ENCODE measurements at regions not wholly inside any gene's neighbourhood (a gene's known extent, or its start where the extent isn't known, plus 50 kb on each side); places are given as distances from the start of the nearest gene placed in this dataset.

DNA sequence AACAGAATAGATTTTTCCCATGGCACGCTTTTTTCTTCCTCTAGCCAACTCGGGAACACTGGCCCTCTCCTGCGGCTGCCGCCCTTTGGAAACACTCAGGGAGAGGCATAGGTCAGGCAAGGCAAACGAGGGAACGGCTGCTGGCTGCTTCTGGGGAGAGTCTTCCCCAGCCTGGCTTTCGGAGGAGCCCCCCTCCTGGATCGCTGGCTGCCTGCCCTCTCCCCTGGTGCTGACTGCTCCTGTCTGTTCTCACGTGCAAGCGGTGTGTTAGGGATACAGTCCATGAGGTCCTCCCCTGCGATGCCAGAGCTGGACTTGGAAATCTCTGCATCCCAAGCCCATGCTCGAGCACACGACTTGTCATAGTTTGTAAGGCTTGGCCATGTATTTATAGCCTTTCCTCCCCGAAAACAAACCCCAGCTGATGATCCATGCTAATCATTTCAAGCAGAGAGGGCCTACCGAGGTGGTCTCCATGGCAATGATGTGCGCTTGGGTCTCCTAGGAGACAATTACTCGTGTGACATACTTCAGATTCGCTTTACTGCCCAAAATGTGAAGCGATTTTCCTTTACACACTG is 315.6 kb upstream of the ATP10A start:
- no peak for DNase-seq

DNA sequence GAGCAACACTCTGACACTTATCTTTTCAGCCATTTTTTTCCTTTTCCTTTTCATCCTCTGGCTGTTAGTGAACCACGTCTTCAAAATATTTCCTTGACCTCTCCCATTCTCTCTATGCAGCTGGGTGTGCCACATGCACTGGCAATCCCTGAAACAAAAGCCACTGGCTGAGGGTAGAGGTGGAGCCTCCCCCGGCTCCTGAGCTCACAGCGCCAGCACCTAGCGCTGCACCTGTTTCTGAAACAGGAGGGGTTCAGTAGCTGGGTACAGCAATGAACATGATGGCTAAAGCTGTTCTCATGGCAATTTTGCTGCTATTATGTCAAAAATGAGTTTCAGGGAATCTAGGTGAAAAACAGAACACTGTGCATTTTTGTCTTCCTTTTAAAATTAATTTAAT is 314.7 kb upstream of the ATP10A start:
- DNase-seq: no peak

DNA sequence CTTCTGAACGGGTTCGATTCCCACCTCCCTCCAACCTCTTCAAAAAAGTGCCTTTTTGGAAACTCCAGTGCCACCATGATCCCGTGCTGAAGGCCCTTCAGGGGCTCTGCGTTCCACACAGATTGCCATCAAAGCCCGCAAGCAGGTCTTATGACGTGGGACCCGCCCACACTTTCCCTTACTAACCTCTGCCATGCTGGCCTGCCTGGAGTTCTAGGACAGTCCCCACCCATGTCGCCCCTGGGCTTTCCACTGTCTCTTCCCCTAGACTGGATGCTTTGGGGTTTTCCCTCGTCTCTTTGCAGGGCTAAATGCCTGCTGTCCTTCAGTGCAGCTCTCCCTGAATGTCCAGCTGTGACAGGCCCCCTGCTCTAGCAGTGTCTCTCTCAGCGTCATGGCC is 313.7 kb upstream of the ATP10A start:
- DNase-seq: no peak

DNA sequence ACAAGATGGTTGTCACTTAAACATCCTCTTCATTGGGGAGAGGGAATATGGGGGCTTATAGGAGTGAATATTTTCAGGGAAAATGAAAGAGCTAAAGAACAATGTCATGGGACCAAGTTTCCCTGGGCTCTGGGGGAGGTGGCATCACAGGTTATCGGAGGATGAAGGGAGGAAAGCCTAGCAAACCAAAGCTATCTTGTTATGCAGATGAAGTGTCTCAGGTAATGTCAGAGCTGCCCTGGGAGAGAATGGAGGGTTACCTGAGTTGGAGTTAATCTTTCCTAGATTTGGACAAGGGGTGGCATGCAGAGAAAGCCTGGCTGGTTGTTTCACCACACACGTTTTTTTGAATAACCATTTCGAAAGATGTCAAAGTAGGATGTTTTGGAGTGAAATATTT is 308.1 kb upstream of the ATP10A start:
- DNase-seq: no peak

DNA sequence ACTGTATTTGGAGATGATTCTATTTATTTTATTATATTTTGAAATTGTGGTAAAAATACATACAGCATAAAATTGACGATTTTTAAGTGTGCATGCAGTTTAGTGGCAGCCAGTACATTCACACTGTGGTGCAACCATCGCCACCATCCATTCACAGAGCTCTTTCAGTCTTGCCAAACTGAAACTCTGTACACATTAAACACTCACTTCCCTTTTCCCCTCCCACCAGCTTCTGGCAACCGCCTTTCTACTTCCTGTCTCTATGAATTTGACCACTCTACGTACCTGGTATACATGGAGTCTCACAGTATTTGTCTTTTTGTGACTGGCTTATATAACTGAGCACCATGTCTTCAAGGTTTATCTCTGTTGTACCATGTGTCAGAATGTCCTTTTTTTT is 303.3 kb upstream of the ATP10A start:
- DNase-seq: no peak

DNA sequence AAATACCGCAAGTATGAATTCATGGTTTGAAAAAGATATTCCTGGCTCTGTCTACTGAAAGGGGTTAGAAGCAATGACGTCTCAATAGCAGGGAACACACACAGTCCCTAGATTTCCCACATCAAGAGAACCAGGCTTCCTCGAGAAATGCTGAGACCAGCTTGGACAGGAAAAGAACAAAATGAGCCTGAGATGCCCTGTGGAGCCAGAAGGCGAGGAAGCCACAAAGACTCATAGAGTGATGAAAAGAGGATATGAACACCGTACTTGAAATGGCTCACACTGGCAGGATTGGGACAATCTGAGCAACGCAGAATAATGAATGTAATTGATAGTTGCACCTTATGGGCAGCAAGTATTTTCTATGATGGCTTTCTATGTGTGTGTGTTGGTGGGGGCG is 302.4 kb upstream of the ATP10A start:
- no peak for DNase-seq

DNA sequence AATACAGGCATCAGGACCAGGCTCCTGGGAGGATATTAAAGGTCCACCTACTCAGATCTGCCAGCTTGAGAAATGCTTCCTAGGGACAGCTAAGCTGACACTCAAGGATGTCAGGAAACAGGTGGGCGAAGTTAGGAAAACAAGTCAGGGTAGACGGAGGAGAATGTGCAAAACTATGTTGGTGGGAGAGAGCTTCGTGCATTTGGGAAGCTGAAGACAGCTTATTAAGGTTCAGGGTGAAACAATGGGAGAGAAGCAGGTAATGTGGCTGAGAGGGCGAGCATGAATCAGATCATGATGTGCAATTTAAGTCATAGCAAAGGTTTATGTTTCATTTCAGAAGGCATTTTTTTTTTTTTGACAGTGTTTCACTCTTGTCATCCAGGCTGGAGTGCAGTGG is 297.2 kb upstream of the ATP10A start:
- DNase-seq: no peak

DNA sequence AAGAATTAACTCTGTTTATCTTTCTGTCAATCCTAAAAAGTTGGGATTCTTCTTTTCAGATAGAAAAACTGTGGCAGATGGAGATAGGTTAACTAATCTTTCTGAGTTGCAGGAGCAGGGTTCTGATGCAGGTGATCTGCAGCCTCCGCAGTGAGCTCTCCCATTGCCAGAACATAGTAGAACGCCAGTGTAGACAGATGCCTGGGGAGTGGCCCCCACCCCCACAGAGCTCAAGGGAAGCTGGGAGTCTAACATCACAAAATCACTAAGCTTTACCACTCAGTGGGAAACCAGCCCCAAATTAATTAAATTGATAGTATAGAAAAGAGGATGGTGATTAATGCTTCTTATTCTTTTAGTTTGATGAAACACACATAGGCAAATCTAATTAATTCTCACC is 295.0 kb upstream of the ATP10A start:
- DNase-seq: no peak

DNA sequence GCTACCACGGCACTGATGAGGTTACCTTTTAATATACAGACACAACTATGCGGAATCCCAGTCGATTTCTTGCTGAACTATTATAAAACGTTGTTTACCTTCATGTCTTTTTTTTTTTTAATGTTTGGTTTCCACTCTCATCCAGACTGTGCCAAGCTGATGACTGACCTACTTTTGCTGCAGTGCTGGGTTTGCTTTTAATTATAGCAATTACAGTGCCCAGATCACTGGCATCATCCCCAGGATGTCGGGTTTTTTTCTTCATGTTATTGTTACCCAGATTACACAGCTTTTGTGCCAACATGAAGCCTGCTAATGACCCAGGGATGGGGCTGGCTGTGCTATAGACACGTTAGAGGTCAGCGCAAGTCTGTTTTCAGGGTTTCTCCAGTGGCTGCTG is 294.0 kb upstream of the ATP10A start:
- DNase-seq: no peak

DNA sequence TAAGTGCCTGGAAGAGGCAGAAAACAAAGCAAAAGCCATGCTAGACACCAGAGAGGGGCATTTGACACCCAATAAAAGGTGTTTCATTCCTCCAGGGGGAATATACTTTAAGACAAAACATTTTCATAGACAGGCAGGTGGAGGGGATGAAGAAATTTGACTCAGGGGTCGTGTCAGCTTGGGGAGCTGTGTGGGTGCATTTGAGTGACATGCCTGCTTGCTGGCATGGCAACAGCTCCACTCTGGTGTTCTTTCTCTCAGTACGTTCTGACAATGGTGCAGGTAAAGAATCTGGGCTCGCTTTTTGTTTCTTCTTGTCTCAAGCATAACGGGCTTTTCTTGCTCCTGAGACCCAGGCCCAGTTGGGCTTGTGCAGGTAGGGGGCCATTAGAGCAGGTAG is 292.9 kb upstream of the ATP10A start:
- no peak for DNase-seq

DNA sequence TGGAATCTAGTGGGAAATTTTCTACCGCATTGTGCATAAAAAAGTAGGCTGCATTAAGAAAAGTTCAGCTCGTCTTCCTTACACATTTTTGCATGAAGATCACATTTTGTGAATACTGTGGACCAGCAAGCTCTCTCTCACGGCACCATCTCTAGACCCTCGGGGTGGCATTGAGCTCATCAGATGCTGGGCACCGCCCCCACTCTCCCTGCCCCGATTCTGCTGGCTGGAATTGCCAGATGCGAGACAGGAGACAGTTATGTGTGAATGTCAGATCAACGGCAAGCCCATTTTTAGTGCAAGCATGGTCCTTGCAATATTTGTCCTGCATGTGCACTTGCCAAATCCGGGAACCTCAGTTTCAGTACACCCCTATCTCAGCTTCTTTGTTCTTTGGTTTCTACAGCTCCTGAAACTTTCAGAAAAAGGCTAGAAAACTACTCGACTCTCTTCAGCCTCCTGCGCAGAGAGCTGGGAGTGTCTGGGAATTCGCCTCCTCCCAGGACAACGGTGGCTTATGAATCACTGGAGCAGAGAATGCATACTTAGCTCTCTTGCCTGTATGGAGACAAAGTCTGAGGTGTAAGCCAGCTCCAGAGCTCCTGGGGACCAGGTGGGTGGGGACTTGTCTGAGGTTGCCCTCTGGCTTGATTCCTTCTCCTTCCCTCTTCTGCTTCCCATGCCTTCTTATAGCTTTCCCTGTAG is 285.2 kb upstream of the ATP10A start:
- DNase-seq: no peak

DNA sequence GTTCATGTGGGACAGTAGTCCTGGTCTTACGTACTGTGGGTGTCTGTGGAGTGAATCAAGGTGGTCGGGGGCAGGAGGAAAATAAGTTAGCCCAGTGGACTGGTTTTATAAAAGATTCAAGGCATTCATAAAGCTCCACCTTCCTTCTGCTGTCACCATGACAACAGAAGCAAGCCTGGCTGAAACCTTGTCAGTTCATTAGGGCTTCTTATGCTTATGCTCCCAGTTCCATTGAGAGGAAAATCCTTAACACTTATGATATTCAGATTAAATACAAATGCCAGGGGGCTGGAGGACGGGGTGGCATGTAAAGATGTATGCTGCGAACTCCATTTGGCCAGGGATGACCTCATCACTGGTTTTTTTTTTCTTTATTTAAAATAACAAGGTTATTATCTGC is 283.1 kb upstream of the ATP10A start:
- no peak for DNase-seq

DNA sequence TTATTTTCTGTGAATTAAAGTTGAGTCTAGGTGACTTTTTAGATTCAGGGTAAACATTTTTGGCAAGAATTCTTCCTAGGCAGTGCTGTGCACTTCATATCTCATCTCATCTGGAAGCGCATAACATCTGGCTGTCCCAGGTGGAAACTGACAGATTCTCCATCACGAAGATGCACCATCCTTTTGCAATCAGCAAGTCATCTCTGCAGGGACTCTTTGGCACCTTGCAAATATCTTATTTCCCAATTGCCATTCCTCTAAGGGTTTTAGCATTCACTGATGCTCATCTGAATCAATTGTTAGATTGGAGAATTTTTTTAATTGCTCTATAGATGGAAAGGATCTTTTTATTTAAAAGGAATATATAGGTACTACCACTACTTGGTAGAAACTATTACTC is 282.7 kb upstream of the ATP10A start:
- DNase-seq: no peak

DNA sequence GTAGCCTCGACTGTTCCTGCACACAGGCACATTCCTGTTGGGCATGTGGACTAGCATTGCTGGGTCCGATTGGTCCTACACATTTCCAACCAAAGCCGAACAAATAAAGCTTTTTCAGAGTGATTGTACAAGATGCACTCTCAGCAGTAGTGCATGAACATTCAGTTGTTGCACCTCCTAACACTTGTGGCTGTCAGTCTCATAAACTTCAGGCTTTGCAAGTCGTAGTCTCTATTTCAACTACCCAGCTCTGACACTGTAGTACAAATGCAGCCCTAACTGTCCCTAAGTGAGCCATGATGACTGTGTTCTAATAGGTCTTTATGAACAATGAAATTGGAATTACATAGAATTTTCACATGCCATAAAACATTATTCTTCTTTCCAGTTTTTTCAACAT is 281.7 kb upstream of the ATP10A start:
- no peak for DNase-seq

DNA sequence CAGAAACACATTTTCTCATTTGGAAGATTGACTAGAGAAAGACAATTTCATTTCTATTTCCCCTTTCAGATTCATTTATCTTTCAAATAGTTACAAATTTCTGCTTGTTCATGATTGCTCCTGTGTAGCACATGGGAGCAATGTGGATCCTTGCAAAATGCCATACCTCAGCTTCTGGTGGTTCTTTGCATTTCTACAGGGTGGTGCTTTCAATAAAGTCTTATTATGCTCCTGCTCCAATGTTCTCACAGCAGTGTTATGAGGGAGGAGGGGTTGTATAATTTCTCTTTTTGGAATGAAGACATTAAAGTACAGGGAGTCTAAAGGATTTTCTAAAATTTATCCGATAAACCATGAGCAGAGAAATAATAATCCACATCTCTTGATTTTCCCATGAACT is 280.1 kb upstream of the ATP10A start:
- DNase-seq: no peak

DNA sequence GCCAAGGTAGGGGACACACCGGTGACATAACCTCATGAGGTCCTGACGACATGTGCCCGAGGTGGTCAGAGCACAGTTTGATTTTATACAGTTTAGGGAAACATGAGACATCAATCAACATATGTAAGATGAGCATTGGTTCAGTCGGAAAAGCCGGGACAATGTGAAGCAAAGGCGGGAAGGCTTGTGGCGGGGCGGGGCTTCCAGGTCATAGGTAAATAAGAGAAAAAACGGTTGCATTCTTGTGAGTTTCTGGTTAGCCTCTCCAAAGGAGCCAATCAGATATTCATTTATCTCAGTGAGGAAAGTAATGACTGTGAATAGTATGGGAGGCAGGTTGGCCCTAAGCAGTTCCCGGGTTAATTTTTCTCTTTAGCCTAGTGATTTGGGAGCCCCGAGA is 271.7 kb upstream of the ATP10A start:
- no peak for DNase-seq

DNA sequence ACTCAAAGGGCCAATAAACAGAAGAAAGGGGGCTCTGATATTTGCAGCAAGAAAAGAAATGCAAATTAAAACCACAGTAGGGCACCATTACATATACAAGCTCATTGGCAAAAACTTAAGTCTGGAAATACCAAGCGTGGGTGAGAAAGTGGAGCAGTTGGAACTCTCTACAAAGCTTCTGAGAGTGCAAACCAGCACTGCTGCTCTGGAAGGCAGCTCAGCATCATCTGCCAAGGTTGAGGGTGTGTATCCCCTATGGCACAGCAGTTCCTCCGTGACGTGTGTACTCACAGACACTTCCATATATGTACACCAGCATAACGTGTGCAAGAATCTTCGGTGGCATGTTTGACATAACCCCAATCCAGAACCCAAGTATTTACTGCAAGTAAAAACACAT is 271.0 kb upstream of the ATP10A start:
- no peak for DNase-seq

DNA sequence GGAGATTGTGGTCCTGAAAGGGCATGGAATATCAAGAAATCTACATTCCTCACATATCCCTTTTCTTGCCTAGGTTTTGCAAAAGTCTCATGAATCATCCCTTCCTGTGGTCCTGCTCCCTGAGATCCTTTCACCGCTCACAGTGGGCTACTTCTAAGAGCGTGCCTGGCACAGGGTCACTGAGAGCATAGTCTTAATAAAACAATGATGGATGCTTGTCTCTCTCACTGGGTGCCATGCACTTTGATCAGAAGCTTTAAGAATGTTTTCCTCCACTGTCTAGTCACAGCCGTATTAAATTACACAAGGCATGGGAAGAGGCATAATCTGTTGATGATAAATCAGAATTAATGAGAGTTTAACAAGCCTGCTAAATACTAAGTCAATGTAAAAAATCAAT is 269.7 kb upstream of the ATP10A start:
- DNase-seq: no peak

DNA sequence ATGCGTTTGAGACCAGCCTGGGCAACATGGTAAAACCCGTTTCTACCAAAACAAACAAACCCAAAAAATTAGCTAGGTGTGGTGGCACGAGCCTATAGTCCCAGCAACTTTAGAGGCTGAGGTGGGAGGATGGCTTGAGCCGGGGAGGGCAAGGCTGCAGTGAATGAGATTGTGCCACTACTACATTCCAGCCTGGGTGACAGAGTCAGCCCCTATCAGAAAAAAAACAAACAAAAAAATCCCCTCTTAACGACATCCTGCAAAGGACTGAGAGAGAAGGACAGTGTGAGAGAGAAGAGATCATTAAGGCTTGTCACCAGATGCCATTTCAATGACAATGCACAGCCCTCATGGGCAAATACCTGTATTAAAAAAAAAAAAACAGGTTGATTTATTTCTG is 266.7 kb upstream of the ATP10A start:
- no peak for DNase-seq

DNA sequence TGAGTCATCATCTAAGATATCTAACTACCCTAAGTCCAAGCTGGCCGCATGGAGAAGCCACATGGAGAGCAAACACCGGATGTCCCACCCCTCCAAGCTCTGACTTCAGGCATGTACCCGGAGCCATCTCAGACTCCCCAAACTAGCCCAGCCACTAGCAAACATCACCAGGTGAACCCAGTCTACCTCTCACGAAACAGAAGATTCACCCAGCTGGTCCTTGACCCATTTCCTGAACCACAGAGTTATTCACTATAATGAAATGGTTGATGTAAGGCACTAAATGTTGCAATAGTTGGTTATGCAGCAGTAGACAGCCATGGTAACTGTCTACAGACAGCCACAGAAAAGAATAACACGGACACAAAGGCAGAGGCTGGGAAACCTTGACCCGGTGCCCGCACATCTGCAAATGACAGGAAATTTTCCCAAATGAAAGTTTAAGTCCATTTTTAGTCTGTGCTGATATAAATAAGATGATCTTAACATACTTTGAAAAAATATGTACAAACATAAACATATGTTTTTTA is 265.5 kb upstream of the ATP10A start:
- DNase-seq: no peak

DNA sequence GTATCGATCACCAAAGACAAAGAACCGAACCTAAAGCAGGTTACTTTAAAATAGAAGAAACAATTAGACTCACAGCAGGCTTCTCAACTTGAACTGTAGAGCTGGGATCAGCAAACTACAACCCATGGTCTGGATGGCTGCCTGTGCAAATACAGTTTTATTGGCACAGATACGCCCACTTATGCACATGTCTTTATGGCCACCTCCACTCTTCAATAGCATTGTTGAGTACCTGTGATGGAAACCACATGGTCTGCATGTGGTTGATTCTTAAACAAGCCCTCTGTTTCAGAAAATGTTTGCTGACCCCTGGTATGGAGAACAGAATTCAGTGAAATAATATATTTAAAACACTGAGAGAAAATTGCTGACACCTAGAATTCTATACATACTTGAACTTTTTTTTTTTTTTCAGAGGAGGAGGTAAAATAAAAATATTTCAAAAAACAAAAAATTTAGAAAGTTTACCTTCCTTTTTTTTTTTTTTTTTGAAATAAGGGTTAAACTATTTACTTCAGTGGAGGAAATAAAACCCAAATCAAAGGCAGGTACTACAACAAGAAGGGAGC is 263.8 kb upstream of the ATP10A start:
- DNase-seq: no peak

DNA sequence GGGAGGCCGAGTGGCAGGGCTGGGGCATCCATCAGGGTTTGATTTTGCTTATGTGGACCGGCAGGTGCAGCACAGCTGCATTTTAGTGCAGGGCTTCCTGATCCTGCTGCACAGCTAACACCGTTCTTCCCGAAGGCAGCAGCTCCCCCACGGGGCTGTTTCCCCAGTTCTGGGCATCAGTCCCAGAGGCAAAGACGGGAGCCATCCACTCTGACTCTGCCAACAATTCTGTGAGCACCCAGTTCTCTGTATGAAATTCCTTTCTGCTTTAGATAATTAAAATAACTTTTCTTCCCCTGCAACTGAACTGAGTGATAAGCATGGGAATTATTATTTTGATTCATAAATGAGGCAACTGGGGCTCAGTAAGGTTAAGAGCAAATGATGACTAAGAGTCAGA is 262.9 kb upstream of the ATP10A start:
- DNase-seq: no peak

DNA sequence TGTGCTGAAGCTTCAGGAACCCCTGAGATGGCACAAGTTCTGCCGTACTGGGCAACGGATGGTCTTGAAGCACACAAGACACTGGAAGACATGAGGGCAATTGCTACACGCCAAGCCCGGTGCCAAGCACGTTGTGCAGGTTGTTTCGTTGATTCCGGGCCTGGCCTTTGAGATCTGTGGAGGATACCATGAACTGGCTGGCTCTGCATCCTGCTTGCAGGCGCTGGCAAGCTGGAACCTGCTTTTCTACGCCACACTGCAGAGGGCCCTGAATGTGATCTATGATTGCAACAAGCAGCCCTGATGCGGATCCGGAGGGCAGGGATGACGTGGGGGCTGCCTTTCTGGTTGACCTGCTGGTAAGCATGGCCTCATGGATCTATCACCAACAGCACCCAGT is 262.5 kb upstream of the ATP10A start:
- no peak for DNase-seq

DNA sequence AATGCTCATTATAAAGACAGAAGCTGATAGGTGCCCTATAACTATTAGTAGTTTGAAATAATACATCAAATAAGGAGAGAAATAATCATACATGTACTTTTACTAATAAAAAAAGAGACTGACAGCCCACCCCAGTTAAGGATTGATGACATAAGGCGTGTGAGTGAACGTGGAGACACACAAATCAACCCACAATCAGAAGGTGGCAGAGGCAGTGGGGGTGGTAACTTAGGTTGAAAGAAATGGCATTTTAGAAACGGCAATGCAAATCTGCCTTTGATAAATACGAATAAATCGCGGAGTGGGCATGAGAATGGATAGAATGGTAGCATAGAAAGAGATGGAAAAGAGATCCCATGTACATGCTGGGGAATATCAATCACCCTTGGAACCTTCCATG is 256.2 kb upstream of the ATP10A start:
- DNase-seq: no peak
